Psoas muscle (tissue), 7 donors: ENCODE measurements at regions not wholly inside any gene's neighbourhood (a gene's known extent, or its start where the extent isn't known, plus 50 kb on each side); places are given as distances from the start of the nearest gene placed in this dataset.

Experiments used
- ATAC-seq, 4 donors: fragments of 200-7000 bp; cut with Tn5 transposase; one replicate each; pipeline ENCODE4 v1.9.1; 2020; ENCODE audit warnings: moderate library complexity in 3 of 4, mild to moderate bottlenecking in 2 of 4
- DNase-seq, 2 donors: peaks; one replicate each; pipeline ENCODE4 v3.0.0-alpha.2; 2020
- H3K27ac ChIP-seq: fragments of 200-600 bp; one replicate; pipeline ENCODE4 v1.8.0; 2022
- H3K27me3 ChIP-seq, 3 donors: fragments of 200-600 bp in 1 of 3; one replicate each; pipeline versions ENCODE4 v1.6.1 to v1.8.0; 2013 to 2022; ENCODE audit warnings: low read length in 2 of 3, mild to moderate bottlenecking in 2 of 3, moderate library complexity in 1 of 3; ENCODE audit not compliant: insufficient read depth in 3 of 3
- H3K36me3 ChIP-seq, 2 donors: fragments of 200-600 bp in 1 of 2; one replicate each; pipeline versions ENCODE4 v1.6.1 to v1.8.0; 2013 to 2022; ENCODE audit warnings: low read depth in 1 of 2, mild to moderate bottlenecking in 1 of 2, moderate library complexity in 1 of 2; ENCODE audit not compliant: insufficient read depth in 1 of 2
- H3K4me1 ChIP-seq: fragments of 200-600 bp; one replicate; pipeline ENCODE4 v1.8.0; 2022
- H3K4me3 ChIP-seq: fragments of 200-600 bp; one replicate; pipeline ENCODE4 v1.8.0; 2022; ENCODE audit warnings: mild to moderate bottlenecking
- H3K9me3 ChIP-seq: fragments of 200-600 bp; one replicate; pipeline ENCODE4 v1.8.0; 2022
- WGBS, 3 donors: extraction: QIAGEN DNeasy Blood & Tissue Kit; methylation state at CpG; one replicate each; pipeline versions ENCODE4 v1.1.6 to v1.1.7; 2013; 5-methylcytosine and 5-hydroxymethylcytosine counted together
- intact Hi-C, 2 donors: fragments of 100-400 bp; cut with DNase I; formaldehyde crosslinking; loops; one replicate each; pipeline versions ENCODE4 v1.11.0 to v1.14.2; 2022
- TF ChIP-seq, protein P1 (sequence below): fragments of 200-600 bp; IDR thresholded peaks from one replicate; pipeline ENCODE4 v1.8.0; 2022; ENCODE audit warnings: antibody characterized with exemption
- donor health status: healthy with polysubstance abuse.
- donor health status: DM: no; HTN: no; CAD: no; lungs with moderate emphysema.
- donor health status: Bipolar disorder and iron deficiency.
- donor health status: healthy.
- donor health status: DM: yes; HTN: yes; CAD: no.
- donor health status: DM: no; HTN: no; CAD: no.
- donor health status: DM: yes; HTN: yes; CAD: no.

DNA sequence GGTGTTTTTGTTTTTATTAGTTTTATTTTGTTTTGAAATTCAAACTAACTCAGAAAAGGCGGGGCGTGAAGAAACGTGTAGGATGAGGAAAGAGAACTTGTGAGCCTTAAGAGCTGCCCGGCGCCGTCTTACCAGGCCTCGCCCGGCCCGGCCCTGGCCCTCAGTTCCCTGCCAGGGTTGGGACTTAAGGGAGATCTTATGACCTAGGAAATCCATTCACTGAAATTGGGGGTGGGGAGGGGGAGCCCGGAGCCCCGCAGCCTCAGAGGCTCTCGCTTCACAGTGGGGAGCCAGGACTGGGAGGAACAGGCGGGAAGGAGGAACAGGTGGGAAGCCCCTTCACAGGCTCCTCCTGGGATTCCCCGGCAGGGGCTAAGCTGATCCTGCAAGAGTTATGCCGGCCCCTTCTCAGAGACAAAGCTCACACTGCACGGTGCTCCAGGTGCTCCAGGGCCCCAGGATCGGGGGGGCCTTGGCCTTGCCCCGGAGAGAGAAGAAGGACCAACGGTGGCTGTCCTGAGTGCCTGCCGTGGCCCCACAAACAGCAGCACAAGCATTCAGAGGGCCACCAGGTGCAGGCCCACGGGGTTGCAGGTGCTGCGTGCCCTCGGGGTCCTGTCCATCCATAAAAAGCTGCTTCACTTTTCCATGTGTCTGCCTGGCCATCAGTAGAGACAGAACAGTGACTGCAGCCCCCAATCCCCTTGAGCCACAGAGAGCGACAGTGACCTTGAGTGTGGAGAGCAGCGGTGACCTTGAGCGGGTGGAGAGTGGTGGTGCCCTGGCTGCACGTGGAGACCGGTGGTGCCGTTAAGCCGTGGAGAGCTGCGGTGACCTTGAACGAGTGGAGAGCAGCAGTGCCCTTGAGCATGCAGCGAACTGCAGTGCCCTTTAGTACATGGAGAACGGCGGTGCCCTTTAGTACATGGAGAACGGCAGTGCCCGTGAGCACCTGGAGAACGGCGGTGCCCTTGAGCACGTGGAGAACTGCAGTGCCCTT lies 152.7 kb downstream of the DLL1 start:
- Histone ChIP-seq H3K4me1 (no peaks in the 10 kb centered on the region), H3K27ac (peak overlapping the region; percentile 69), H3K4me3 (peak overlapping the region; percentile 38), H3K9me3 (no peaks in the 10 kb centered on the region), H3K36me3 (no peaks in the 10 kb centered on the region), H3K27me3 (no peaks in the 10 kb centered on the region)
- intact Hi-C loops = no loop called here
- WGBS, 3 donors = 74 to 79% (median 76%) methylated on average over 39 to 40 of the region's 40 CpGs
- TF ChIP-seq, protein P1, sequence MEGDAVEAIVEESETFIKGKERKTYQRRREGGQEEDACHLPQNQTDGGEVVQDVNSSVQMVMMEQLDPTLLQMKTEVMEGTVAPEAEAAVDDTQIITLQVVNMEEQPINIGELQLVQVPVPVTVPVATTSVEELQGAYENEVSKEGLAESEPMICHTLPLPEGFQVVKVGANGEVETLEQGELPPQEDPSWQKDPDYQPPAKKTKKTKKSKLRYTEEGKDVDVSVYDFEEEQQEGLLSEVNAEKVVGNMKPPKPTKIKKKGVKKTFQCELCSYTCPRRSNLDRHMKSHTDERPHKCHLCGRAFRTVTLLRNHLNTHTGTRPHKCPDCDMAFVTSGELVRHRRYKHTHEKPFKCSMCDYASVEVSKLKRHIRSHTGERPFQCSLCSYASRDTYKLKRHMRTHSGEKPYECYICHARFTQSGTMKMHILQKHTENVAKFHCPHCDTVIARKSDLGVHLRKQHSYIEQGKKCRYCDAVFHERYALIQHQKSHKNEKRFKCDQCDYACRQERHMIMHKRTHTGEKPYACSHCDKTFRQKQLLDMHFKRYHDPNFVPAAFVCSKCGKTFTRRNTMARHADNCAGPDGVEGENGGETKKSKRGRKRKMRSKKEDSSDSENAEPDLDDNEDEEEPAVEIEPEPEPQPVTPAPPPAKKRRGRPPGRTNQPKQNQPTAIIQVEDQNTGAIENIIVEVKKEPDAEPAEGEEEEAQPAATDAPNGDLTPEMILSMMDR = no peak
- peak in 2 of 4 donors; percentile 9 to 54 for ATAC-seq
- peak; percentile 7 to 48 for DNase-seq

DNA sequence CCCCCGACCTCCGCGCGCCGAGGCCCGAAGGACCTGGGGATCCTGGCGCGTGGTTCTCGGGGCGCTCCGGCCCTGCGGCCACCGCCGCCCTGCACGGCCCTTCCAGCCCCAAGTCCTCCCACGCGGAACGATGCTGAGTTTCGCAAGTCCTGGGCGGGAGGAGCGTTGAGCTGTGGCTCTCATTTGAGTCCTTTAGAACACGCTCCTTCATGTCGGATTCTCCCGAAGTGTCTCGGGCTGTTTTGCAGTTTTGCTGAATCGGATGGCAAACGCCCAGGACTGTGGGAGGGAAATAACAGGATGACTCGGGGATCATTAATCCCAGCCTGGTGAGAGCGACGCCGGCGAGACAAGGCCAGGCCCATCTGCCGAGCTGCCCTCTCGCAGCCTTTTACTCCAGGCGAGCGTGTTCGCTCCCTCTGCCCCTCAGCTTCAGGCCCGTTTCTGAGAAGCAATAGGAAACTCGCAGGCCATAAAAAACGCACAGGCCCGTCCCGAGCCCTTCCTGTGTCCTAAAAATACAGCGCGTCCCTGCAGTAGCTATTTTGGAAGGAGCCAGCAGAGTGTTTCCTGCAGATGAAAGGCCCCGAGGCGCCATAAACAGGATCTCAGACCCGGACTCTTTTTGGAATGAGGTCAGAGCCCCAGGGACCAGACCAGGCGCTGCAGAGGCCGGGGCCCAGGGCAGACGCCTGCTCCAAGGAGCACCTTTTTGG lies 153.5 kb downstream of the DLL1 start:
- peak in 1 of 2 donors; percentile 76 for DNase-seq
- H3K4me3 ChIP-seq = peak overlapping the region; percentile 38
- 59 to 79% (median 72%) methylated on average over 50 of the region's 50 CpGs for WGBS, 3 donors
- H3K27ac ChIP-seq = peak overlapping the region; percentile 69
- ATAC-seq = peak; percentile 39 to 80 (median 57)
- intact Hi-C loops = no loop called here
- TF ChIP-seq, protein P1 = no peak
- no peaks in the 10 kb centered on the region for H3K27me3 ChIP-seq
- H3K4me1 ChIP-seq = no peaks in the 10 kb centered on the region
- no peaks in the 10 kb centered on the region for H3K36me3 ChIP-seq
- H3K9me3 ChIP-seq = no peaks in the 10 kb centered on the region

DNA sequence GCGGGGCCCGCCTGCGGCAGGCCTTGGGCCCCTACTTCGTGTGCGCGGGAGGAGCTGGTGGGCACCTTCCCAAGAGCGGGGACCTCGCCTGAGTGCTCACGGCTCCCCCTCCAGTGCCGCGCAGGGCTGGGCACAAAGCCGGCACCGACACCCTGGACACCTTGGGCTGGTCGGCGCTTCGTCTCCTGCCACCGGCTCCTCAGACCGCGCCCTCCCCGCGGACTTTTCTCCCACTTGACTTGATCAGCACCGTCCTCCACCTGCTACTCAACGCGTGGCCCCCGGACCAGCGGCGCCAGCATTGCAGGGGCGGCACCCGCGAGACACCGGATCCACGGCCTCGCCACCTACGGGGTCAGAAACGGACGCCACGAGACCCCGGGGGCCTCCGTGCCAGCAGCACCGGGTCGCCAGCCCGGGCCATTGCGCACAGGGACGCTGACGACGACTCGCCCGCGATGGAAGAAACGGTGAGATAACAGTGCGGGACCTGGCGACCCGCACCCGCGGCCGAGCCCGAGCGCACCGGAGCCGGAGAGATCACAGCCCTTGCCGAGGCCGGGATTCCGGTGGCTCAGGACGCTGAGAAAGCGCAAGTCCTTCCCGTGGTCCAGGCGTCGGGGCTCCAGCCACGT lies 154.2 kb downstream of the DLL1 start:
- H3K9me3 ChIP-seq = no peaks in the 10 kb centered on the region
- H3K36me3 ChIP-seq = no peaks in the 10 kb centered on the region
- intact Hi-C loops = no loop called here
- peak overlapping the region; percentile 69 for H3K27ac ChIP-seq
- TF ChIP-seq, protein P1 = no peak
- peak overlapping the region; percentile 38 for H3K4me3 ChIP-seq
- no peaks in the 10 kb centered on the region for H3K4me1 ChIP-seq
- H3K27me3 ChIP-seq = no peaks in the 10 kb centered on the region
- ATAC-seq = peak in 2 of 4 donors; percentile 4 to 7
- DNase-seq = peak in 1 of 2 donors; percentile 48
- 93 to 95% (median 94%) methylated on average over 69 of the region's 69 CpGs for WGBS, 3 donors

DNA sequence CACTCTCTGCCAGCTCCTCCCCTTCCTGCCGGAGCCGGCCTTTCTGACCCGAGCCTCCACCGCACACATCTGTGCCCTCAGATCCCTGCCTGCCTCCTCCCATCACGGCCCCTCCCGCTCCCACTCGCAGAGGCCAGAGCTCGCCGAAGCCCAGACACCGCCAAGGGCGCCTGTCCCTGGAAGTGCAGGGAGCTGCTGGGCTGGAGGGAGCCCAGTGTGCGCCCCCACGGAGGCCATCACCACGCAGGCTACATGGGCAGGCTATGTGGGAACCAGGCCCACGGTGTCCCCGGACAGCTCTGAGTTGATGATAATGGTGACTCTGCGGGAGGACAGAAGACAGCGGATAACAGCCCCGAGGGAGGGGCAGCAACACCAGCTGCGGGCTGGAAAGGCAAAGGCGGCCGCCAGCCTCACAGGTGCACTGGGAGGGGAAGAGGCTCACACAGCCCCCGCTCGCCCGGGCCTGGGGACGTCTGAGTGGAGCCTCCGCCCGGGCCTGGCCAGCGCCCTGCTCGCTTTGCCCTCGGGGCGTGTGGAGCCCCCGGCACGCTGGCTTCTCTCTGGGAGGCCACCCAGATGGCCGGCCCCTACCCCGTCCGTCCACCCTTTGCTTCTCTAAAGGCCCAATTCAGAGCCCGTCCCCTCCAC lies 154.9 kb downstream of the DLL1 start:
- no peak overlapping the region for H3K27ac ChIP-seq
- no peaks in the 10 kb centered on the region for H3K36me3 ChIP-seq
- ATAC-seq = no peak
- intact Hi-C loops = no loop called here
- peak in 1 of 2 donors; percentile 55 for DNase-seq
- no peaks in the 10 kb centered on the region for H3K27me3 ChIP-seq
- no peaks in the 10 kb centered on the region for H3K4me1 ChIP-seq
- TF ChIP-seq, protein P1 = no peak
- WGBS, 3 donors = 79 to 84% (median 80%) methylated on average over 37 to 38 of the region's 38 CpGs
- peak overlapping the region; percentile 38 for H3K4me3 ChIP-seq
- no peaks in the 10 kb centered on the region for H3K9me3 ChIP-seq
